ENCODE measurements at regions not wholly inside any gene's neighbourhood (a gene's known extent, or its start where the extent isn't known, plus 50 kb on each side); places are given as distances from the start of the nearest gene placed in this dataset.

DNA sequence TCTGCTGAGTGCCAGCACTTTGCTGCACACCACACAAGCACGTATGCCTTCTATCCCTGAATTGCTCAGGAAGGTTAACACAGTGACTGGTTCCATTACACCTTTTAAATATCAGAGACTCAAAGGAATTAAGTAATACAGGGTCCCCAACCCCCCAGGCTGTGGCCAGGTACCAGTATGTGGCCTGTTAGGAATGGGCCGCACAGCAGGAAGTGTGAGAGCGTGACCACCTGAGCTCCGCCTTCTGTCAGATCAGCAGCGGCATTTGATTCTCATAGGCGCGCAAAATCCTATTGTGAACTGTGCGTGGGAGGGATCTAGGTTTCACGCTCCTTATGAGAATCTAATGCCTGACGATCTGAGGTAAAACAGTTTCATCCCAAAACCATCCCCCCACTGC is 194.5 kb downstream of the FOXO1 start:
- DNase-seq, result no peak

DNA sequence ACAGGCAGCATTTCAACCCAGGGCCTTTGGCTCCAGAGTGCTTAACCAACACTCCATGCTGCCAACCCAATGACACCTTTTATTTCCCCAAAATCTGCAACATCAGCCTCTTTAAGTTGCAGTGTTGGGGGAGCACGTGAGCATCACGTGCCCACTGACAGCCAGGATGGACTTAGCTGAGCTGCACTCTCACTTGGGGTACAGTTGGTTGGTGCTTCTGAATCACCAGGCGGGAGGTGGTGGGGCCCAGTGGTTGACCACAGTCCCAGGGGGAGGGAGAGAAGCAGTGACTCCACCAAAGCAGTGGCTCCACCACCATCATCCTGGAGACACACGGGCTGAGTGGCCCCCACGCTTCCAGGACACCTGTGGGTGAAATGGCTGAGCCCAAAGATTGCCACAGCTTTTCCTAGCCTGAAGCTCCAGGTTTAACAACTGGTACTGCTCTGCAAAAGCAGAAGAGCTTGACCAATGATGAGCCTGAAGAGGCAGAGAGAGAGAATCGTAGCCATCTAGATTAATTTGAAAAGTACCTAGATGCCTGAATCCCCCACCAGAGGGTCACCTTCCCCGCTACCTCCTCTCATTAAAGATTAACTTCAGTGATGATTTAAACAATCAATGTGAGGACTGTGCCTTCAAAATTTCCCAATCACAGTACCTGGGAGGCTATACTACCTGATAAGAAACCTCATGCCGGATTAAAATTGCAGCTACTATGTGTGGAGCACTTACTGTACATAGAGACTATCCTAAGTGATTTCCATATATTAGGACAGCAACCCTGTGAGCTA is 193.8 kb downstream of the FOXO1 start:
- DNase-seq, result no peak

DNA sequence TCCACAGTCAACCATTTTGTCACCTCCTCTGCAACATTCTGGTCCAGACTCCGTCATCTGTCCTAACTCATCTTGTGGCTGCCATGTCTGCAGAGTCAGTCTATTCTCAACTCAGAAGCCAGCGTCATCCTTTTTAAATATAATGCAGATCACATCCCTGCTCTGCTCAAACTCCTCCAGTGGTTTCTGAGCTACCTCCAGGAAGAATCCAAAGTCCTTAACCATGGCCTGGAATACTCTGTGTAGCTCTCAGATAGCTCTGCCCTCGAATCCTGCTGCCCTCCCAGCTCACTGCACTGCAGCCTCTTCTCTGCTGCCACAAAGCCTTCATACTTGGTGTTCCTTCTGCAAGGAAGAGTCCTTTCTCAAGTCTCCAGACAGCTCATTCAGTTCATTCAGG is 190.8 kb downstream of the FOXO1 start:
- DNase-seq, result no peak

DNA sequence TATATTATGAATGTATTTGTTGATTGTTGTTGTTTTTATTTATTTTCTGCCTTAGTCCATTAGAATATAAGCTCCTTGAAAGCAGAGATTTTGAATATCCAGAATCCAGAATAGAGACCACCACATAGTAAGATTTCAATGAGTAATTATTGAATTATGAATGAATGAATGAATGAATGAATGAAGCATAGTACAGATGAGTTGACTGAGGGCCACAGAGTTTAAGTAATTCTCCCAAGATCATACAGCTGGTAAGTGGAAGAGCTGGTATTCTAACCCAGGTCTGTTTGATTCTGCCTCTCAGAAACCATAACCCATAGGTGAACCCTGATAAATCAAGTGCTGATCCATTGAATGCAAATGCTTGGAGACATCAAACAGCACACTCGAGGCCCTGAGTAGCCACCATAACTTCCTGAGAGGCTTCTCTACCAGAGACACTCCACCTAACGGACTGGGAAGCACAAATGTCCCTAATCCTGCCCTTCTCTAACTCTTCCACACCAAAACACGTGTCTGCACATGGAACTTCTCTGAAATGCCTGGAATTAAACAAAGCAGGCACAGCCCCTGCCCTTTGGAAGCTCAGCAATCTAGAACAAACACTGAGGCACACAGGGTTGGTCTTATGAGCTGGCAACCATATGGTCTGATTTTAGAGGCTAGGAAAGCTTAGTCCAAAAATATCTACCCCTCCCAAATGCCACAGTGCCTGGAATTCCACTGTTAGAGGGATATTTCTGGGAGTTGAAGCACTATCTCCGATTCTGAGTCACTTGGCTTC is 190.1 kb downstream of the FOXO1 start:
- no peak for DNase-seq

DNA sequence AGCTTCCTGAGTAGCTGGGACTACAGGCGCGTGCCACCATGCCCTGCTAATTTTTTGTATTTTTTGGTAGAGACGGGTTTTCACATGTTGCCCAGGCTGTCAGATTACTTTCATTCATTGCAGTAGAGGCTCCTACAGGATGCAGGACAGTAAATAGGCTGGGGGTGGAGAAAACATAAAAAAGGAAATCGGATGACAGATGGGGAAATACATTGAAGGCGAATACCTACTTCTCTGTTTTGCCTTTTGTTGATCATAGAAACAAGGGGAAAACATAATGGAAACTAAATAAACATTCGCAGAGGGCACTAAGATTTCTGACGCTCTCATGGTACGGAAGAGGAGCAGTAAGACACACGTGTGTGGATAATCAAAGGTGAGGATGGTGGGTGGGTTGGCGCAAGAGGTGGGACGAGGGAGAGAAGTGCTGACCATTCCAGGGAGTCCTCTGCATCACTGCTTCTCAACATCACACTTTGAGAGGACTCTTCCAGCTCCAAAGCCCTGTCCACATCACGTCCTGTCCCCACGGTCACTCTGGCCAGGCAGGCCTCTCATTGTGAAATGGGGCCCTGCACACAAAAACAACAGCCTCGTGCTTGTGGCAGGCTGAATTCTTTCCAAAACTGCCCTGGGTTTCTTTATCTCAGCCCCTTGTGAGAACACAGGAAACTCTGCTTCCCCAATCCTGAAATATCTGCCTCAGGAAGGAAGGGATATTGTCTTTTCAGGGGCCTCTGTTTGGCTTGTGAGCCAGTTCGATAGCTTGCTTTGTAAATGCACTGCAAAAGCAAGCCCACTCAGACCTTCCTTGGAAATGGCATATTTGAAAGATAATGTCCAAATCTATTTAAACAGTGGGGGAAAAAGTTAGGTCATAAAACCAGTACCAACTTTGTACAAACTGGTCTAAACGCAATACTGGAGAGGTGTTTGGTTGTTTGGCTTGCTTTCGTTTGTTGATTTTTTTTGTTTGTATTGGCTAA is 188.5 kb downstream of the FOXO1 start:
- no peak for DNase-seq

DNA sequence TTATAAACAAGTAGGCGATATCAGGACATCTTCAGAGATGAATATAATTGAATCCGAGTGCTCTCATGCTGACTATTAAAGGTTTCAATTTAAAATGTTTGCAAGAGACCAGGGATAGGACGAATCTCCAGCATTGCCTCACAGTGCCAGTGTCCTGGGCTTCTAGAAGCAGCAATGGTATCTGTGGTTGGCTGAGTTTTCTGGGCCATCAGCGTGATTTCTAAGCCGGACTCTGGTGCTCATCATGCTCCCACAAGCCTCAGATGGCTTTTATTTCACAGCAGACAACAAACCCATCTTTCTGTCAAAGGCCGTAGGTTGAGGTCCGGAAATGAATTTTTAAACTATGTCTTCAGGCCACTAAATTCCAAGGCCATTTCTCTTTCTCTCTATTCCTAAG is 187.7 kb downstream of the FOXO1 start:
- no peak for DNase-seq

DNA sequence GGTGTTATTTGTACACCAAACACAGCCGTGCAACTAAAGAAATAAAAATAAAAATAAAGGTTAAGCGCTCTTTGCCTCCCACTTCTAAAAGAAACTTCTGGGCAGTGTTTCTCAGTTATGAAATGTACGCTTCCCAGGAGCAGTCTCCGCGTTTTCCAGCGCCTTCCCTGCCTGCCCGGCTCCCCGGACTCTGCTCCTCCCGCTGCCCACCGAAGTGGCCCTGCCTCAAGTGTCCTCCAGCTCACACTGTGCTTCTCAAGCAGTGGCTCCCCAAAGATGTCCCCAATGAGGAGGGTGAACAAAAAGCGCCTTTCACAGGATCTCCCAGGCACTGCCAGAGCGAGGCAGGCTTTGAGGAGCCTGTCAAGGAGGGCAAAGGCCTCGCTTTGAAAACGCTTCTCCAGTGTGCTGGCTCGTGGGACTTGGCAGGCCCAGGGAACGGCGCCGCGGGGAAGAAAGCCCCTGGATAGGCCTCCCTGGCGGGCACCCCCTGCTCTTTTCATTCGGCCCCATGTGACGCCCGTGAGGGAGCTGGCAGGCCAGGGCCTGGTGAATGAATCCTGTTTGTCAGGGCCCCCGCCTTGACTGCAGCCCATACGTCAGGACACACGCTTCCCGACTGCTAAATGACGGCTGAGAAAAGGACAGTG is 187.1 kb downstream of the FOXO1 start:
- no peak for DNase-seq

DNA sequence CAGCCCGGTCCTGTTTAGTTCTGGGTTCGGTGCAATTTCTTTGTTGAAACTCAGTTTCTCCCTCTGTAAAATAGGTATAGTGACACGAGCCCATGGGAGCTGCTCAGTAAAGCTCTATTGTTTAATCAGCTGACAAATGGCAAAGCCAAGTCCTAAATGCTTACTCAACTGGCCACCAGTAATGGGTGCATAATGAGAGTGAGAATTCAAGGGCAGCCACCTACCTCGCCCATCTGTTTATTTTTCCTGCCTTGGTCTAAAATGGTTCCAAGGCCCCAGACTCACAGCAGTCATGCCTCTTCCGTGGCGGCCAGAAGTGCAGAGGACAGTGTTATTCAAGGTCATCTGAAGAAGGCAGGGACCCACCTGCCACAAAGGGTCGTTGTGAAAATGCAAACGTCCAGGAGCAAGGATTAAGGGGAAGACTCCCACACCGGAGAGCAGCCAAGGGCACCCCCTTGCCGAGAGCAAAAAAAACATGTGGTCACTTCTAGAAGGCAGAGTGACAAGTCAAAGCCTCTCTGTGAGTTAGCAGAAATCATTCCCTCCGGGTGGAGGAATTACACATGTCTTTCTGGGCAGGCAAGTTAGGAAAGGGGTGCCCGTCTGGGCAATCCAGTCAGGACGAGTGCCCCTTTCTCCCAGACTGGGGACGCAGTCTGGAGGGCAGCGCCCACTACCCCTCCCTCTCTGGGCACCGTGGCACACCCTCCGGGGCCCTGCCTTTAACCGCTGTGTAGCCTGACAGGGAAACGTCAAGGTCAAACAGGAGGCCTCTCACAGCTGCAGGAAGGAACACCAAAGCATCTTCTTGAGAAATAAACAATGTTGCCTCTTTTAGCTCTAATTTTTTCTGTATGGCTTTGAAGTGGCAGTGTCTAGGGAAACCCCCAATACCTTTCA is 186.2 kb downstream of the FOXO1 start:
- no peak for DNase-seq

DNA sequence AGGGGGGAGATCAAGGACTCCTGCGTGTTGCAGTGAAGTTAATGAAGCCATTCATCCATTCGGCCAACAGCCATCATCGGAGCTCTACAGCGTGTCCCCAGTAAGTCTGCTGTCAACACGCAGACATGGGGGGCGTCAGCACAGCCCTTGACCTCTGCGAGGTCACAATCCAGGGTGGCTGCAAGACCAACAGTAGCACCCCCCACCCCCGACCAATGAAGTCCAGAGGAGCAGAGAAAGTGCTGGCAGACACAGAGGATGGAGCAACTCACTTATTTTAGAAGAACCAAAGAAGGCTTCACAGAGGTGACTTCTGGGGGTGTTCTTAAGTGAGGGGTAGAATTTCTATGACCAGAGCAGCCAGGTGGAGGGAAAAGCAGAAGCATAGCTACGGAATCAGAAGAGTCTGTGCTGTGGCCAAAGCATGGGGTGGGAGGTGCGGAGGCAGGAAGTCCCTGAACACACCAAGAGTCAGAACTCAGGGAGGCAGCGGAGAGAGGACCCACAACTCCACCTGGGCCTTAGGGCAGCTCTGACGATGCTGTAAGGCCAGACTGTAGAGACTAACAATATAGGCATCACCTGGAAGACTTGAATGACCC is 185.4 kb downstream of the FOXO1 start:
- DNase-seq, result no peak

DNA sequence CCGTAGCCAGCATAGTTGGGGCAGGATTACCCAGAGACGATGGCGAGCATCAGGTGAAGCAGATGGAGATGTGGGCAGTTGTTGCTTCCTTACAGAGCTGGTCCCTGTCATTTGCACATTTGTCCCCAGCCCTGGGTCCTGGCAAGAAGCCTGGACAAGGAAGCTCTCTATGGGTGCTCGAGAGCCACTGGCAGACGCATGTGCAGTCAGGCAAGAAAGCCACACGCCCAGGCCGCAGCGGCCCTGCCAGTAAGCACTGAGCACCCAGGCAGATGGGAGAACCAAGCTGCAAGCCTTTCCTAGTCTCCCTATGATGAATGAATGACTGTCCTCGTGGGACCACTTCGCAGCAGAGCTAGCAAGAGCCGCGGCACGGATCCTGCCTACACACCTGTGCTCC is 182.8 kb downstream of the FOXO1 start:
- DNase-seq, result no peak

DNA sequence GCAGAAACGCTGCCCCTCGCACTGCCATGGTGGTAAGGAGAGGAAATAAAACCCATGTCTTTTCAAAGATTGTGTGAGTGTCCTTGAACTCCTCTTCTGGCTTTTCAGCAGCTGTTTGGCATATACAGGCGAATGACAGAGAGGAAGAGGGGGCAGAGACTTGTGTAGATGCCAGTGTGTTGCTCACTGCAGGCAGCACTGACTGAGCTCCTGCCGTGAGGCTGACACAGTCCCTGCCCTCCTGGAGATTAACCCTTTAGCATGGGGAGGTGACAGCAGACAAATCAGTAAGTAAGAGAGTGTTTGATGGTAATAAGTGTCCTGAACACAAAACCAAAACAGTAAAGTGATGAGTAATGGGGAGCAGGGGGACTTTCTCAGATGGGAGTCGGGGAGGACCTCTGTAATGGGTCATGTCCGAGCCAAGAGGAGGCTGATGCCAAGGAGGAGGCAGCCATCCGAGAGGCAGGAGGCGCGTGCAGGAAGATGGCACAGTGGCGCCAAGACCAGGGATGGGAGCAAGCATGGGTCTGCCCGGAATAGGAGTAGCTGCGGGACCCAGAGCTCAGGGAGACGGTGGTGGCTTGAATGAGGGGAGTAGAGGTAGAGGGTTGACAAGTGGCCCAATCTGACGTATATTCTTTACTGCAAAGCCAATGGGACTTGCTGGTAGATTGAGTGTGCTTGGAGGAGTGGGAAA is 182.2 kb downstream of the FOXO1 start:
- DNase-seq, result no peak

DNA sequence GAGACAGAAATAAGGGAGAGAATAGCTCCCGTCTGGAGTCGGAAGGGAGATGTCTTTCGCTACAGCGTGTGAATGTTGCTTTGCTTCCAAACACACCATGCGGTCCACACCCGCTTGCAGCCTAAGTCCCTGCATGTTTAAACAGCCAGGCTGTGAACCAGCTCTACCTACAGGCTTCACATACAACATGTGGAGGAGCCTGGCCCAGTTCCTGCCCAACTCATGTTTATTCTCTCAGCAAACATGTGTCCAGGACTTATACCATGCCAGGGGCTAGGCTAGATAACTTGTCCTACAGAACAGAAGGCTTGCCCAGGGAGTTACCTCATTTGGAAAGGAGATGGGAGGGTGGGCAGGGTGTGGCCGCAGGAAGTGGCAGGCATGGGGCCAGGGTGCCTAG is 181.5 kb downstream of the FOXO1 start:
- no peak for DNase-seq

DNA sequence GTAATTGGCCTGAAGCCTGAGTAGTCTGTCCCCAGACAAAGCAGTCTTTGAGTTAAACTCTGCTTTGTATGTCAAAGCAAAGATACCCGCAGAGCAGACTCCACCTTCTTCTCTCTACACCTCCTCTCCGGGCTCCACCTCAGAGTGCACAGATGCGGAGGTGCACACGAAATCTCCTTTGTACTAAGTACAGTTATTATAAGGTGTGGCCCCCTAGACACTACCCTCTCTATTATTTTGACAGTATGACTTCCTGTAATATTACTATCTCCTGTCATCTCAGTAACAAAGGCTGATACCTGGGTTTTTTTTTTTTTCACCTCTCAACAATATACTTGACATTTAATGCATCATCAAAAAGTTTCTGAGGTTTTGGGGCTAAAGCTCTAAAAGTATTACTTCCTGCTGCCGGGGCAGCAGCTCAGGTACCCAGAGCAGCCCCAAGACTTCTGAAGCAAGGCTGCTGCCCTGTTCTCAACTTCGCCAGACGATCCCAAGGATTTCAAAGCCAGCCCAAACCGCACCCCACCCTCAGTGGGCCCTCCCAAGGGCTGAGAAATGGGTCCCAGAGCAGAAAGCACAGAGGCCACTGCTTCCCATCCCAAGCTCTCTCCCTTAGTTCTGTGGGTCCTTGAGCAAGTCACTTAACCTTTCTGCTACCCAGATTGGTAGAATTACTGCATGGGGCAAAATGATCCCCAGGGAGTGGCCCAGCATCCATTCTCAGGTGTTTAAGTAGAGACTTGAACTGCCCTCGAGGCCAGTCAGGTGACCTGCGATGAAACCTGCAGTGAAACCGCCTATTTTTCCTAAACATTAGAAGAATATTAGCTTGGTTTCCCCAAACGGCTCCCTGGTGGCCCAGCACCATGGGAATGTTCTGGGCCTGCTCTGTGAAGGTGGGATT is 180.6 kb downstream of the FOXO1 start:
- DNase-seq, result no peak

DNA sequence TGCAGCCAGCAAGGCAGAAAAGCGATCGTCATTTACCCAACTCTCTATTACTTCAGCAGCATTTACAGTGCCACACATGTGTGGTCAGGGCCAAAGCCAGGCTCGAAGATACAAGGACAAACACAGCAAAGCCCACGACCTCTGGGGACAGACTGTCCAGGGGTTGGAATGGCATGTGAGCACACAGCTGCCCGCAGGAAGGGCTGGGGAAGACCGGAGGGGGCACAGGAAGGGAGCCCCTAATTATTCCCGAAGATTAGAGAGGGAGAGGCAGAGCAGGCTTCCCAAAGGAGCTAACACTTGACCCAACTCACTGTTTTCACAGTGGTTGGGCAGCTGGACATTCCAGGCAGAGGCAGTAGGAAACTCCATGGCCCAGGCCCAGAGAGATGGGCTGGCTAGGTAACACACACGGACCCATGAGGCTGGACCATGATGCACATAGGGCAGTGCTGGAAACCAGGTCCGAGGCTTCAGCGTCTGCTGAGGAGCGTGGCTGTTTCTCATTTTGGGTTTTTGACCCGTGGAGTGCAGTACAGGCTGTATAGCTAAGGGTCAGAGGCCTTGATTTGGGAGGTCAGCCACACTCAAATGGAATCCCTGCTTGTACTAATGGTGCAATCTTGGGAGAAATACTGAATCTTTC is 179.8 kb downstream of the FOXO1 start:
- DNase-seq, result no peak

DNA sequence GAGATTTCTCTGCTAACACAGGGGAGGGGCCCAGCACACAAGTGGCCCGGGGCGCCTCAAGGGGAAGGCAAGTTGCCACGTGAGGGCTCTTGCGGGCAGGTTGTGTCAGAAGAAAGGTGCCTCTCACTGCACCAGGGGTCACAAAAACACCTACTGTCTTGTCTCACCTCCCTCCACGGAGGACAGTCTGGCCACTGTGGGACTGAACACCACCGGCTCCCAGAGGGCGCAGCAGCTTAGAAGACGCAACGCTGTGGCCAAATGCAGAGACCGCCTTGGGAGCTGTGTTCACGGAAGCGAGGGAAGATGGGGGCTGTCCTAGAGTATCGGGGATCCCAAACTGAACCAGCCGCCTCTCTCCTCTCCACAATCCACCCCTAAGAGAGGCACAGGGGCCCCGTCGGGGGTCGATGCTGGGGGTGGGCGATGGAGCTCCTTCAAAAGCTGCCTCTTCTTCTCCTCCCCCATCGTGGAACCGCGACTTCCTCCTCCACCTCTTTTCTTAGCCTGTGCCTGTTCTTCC is 177.5 kb downstream of the FOXO1 start:
- DNase-seq, result no peak

DNA sequence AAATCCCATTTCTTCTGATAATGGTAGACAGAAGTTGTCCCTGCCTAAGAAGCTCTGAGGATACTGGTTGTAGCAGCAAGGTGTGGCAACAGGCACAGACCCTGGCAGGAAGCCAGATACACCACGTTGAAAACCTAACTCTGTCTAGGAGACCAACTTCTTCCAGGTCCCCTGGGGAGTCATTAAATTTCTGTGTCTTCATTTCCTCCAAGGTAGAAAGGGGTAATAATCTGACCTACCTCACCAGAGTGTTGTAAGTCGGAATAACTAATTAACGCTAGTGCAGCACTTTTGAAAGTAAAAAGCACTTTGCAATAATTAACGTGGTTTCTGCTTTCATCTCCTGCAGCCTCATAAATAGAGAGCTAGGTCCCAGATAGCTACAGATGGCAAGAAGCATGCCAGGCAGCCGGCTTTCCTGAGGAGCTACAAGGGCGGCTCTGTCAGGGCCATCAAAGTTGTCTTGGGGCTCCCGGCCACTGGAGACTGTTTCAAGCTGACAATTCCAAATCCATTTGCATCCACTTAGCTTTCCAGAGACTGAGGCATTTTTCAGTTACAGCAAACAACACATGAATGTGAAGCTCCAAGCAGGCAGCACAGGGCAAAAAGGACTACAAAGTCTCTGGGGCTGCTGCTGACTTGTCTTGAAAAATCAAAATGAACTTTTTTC is 176.2 kb downstream of the FOXO1 start:
- no peak for DNase-seq

DNA sequence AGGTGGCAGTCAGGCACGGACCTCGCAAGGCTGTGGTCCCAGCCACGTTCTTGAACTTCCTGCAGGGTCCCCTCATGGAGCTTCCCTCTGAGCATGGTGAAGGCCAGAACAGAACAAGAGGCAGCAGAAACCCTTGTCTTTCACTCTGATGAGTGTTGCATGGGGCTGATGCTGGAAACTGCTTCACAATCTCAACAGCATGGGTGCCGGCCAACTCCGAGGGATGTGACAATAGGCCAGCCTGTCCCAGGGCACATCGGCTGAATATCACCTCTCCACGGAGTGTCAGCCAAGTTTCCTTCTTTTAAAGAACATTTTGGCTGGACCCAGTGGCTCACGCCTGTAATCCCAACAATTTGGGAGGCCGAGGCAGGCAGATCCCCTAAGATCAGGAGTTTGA is 173.9 kb downstream of the FOXO1 start:
- DNase-seq, result no peak

DNA sequence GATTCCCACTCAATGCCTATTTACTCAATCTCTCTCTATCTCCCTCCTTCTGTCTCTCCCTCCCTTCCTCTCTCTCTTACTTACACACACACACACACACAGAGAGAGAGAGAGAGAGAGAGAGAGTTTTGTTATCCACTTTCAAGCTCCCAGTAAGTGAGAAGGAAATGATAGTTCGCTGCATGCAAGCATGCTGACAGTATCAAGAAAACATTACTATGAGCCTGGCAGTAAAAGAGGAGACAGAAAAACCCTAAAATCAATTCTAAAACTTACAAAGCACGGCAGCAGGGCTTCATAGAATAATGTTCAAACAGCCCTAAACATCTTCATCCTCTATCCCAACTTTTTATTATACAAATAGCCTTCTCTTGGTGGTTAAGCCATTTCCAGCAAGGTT is 171.9 kb downstream of the FOXO1 start:
- no peak for DNase-seq

Measured in GDM1 (cell line).